H9 (cell line): ENCODE measurements at regions not wholly inside any gene's neighbourhood (a gene's known extent, or its start where the extent isn't known, plus 50 kb on each side); places are given as distances from the start of the nearest gene placed in this dataset.

Source experiments
- DNase-seq: peaks from one replicate; pipeline ENCODE4 v3.0.0-alpha.2; 2017
- H2AFZ ChIP-seq: one replicate; pipeline ENCODE4 v1.6.1; 2013; ENCODE audit warnings: mild to moderate bottlenecking, low read length, control low read depth, moderate library complexity
- H2AK5ac ChIP-seq: 2 replicates; pipeline ENCODE4 v1.6.1; 2013; ENCODE audit warnings: low read length, control low read depth, mixed read lengths; ENCODE audit not compliant: insufficient read length
- H2BK120ac ChIP-seq: one replicate; pipeline ENCODE4 v1.6.1; 2013; ENCODE audit warnings: low read depth, mild to moderate bottlenecking, low read length, control low read depth, inconsistent platforms; ENCODE audit not compliant: poor library complexity, severe bottlenecking
- H2BK12ac ChIP-seq: 2 replicates; pipeline ENCODE4 v1.6.1; 2013; ENCODE audit warnings: low read length, control low read depth, mixed read lengths, low read depth; ENCODE audit not compliant: insufficient read length
- H2BK15ac ChIP-seq: 2 replicates; pipeline ENCODE4 v1.6.1; 2013; ENCODE audit warnings: low read depth, low read length, control low read depth
- H2BK20ac ChIP-seq: one replicate; pipeline ENCODE4 v1.6.1; 2013; ENCODE audit warnings: low read depth, mild to moderate bottlenecking, low read length, control low read depth, inconsistent platforms; ENCODE audit not compliant: poor library complexity, severe bottlenecking
- H2BK5ac ChIP-seq: 2 replicates; pipeline ENCODE4 v1.6.1; 2013; ENCODE audit warnings: low read length, control low read depth, mixed read lengths; ENCODE audit not compliant: insufficient read length
- H3K14ac ChIP-seq: 2 replicates; pipeline ENCODE4 v1.6.1; 2013; ENCODE audit warnings: low read length, control low read depth; ENCODE audit not compliant: insufficient read depth
- H3K18ac ChIP-seq: 2 replicates; pipeline ENCODE4 v1.6.1; 2013; ENCODE audit warnings: low read depth, mild to moderate bottlenecking, mixed read lengths, low read length, control low read depth; ENCODE audit not compliant: insufficient read length
- H3K23ac ChIP-seq: 2 replicates; pipeline ENCODE4 v1.6.1; 2013; ENCODE audit warnings: low read length, control low read depth, mixed read lengths, low read depth; ENCODE audit not compliant: insufficient read length
- H3K23me2 ChIP-seq: 2 replicates; pipeline ENCODE4 v1.6.1; 2013; ENCODE audit warnings: low read depth, mild to moderate bottlenecking, mixed read lengths, low read length, control low read depth; ENCODE audit not compliant: insufficient read length, poor library complexity, severe bottlenecking
- H3K27ac ChIP-seq: 2 replicates; pipeline ENCODE4 v1.5.1; 2013; ENCODE audit warnings: low read length, control low read depth, mixed read lengths, low read depth; ENCODE audit not compliant: insufficient read length
- H3K27me3 ChIP-seq: 2 replicates; pipeline ENCODE4 v1.6.1; 2013; ENCODE audit warnings: low read length, control low read depth, inconsistent platforms; ENCODE audit not compliant: insufficient read depth
- H3K4ac ChIP-seq: 2 replicates; pipeline ENCODE4 v1.6.1; 2013; ENCODE audit warnings: low read depth, mild to moderate bottlenecking, control low read depth, inconsistent platforms, low read length, moderate library complexity
- H3K4me1 ChIP-seq: 2 replicates; pipeline ENCODE4 v1.6.1; 2013; ENCODE audit warnings: low read length, control low read depth, inconsistent platforms; ENCODE audit not compliant: insufficient read depth
- H3K4me2 ChIP-seq: 2 replicates; pipeline ENCODE4 v1.6.1; 2013; ENCODE audit warnings: low read length, control low read depth, mixed read lengths; ENCODE audit not compliant: insufficient read length, insufficient read depth
- H3K56ac ChIP-seq: 2 replicates; pipeline ENCODE4 v1.6.1; 2013; ENCODE audit warnings: low read depth, mild to moderate bottlenecking, mixed read lengths, low read length, control low read depth; ENCODE audit not compliant: insufficient read length
- H3K79me1 ChIP-seq: 2 replicates; pipeline ENCODE4 v1.6.1; 2013; ENCODE audit warnings: low read depth, mild to moderate bottlenecking, moderate library complexity, low read length, control low read depth, inconsistent platforms; ENCODE audit not compliant: insufficient read depth, poor library complexity, severe bottlenecking
- H3K79me2 ChIP-seq: 2 replicates; pipeline ENCODE4 v1.6.1; 2013; ENCODE audit warnings: low read length, control low read depth, inconsistent platforms; ENCODE audit not compliant: insufficient read depth
- H3K9ac ChIP-seq: 2 replicates; pipeline ENCODE4 v1.6.1; 2013; ENCODE audit warnings: low read length, control low read depth, mixed read lengths; ENCODE audit not compliant: insufficient read length; ENCODE audit errors: extremely low read depth
- H3K9me3 ChIP-seq: one replicate; pipeline ENCODE4 v1.6.1; 2013; ENCODE audit warnings: low read depth, low read length, inconsistent platforms; ENCODE audit not compliant: control insufficient read depth
- H3T11ph ChIP-seq: one replicate; pipeline ENCODE4 v1.6.1; 2013; ENCODE audit warnings: mild to moderate bottlenecking, low read length, control low read depth, inconsistent platforms
- H4K20me1 ChIP-seq: one replicate; pipeline ENCODE4 v1.6.1; 2013; ENCODE audit not compliant: control insufficient read depth, insufficient read length, insufficient read depth
- H4K5ac ChIP-seq: 2 replicates; pipeline ENCODE4 v1.6.1; 2013; ENCODE audit warnings: low read depth, mild to moderate bottlenecking, mixed read lengths, low read length, control low read depth; ENCODE audit not compliant: insufficient read length
- H4K8ac ChIP-seq: replicated peaks from 2 replicates; pipeline ENCODE4 v1.6.1; 2013; ENCODE audit warnings: low read length, control low read depth, mixed read lengths, low read depth; ENCODE audit not compliant: insufficient read length
- H4K91ac ChIP-seq: 2 replicates; pipeline ENCODE4 v1.6.1; 2013; ENCODE audit warnings: low read depth, mild to moderate bottlenecking, moderate library complexity, mixed read lengths, low read length, control low read depth; ENCODE audit not compliant: insufficient read length
- H3K27ac Mint-ChIP-seq, 3 experiments: 2 replicates in 2 of 3; 3 replicates in 1 of 3; pipeline ENCODE4 v1.8.0; 2020 to 2021; ENCODE audit warnings: mixed read lengths in 3 of 3, mild to moderate bottlenecking in 1 of 3, moderate library complexity in 1 of 3
- H3K27me3 Mint-ChIP-seq: 2 replicates; pipeline ENCODE4 v1.8.0; 2021; ENCODE audit warnings: low read depth, mild to moderate bottlenecking, moderate library complexity, mixed read lengths
- H3K36me3 Mint-ChIP-seq, 3 experiments: 2 replicates in 2 of 3; 3 replicates in 1 of 3; pipeline ENCODE4 v1.8.0; 2020 to 2021; ENCODE audit warnings: low read depth in 3 of 3, mixed read lengths in 3 of 3; ENCODE audit not compliant: insufficient read depth in 1 of 3
- H3K4me1 Mint-ChIP-seq, 2 experiments: 2 replicates each; pipeline ENCODE4 v1.8.0; 2020; ENCODE audit warnings: mixed read lengths in 2 of 2
- H3K4me3 Mint-ChIP-seq, 2 experiments: 2 replicates in 1 of 2; 3 replicates in 1 of 2; pipeline ENCODE4 v1.8.0; 2020 to 2021; ENCODE audit warnings: mild to moderate bottlenecking in 2 of 2, mixed read lengths in 2 of 2, moderate library complexity in 1 of 2
- H3K9me3 Mint-ChIP-seq, 2 experiments: 2 replicates in 1 of 2; 3 replicates in 1 of 2; pipeline ENCODE4 v1.8.0; 2020; ENCODE audit warnings: mild to moderate bottlenecking in 2 of 2, mixed read lengths in 2 of 2, moderate library complexity in 1 of 2
- CTCF ChIP-seq: fragments of 200-600 bp; sonication (generic); conservative IDR thresholded peaks from 3 replicates; pipeline ENCODE4 v1.8.0; 2021; ENCODE audit warnings: antibody characterized with exemption, mild to moderate bottlenecking
- whole genome bisulfite sequencing: extraction: QIAGEN DNeasy Blood & Tissue Kit; methylation state at CpG from one replicate; pipeline ENCODE4 v1.1.7; 2013; ENCODE audit warnings: missing lambda C conversion rate, low lambda C conversion rate, mixed read lengths; ENCODE audit not compliant: insufficient read length; ENCODE audit errors: extremely low coverage; 5-methylcytosine and 5-hydroxymethylcytosine counted together

- no peak overlapping the region for H3K4me2 ChIP-seq
- no peak overlapping the region for H2BK5ac ChIP-seq
- no peaks in the 10 kb centered on the region for H3K9me3 ChIP-seq
- no peak overlapping the region for H4K8ac ChIP-seq
- H3K36me3 Mint-ChIP-seq = peaks cover 0 to 5% (median 0%) of the 10 kb centered on the region in 3 experiments; a peak in 1 of 7 replicates
- H3K4me3 Mint-ChIP-seq = no peak overlapping the region
- no peak overlapping the region; a peak in 1 of 7 replicates for H3K27ac Mint-ChIP-seq
- H3K18ac ChIP-seq = no peak overlapping the region
- no peaks in the 10 kb centered on the region for H3K23me2 ChIP-seq
- H3K27me3 ChIP-seq = no peaks in the 10 kb centered on the region
- no peak overlapping the region for H3K4ac ChIP-seq
- H2BK12ac ChIP-seq = no peak overlapping the region
- TF ChIP-seq CTCF = no peak
- H3K56ac ChIP-seq = no peak overlapping the region
- no peak overlapping the region for H3K14ac ChIP-seq
- no peak overlapping the region for H2BK120ac ChIP-seq
- no peak overlapping the region for H4K5ac ChIP-seq
- no peak overlapping the region for H3T11ph ChIP-seq
- H3K23ac ChIP-seq = no peak overlapping the region
- WGBS = no CpG with 5 or more reads among the region's 5 CpGs
- no peaks in the 10 kb centered on the region for H3K79me1 ChIP-seq
- no peaks in the 10 kb centered on the region for H3K27me3 Mint-ChIP-seq
- H3K79me2 ChIP-seq = no peaks in the 10 kb centered on the region
- no peak overlapping the region for H3K9ac ChIP-seq
- no peak overlapping the region for H2AK5ac ChIP-seq
- H3K4me1 Mint-ChIP-seq = peaks cover 7 to 8% of the 10 kb centered on the region in 2 experiments
- H4K20me1 ChIP-seq = no peaks in the 10 kb centered on the region
- H3K9me3 Mint-ChIP-seq = peaks cover 0 to 2% of the 10 kb centered on the region in 2 experiments; a peak in 3 of 5 replicates
- H4K91ac ChIP-seq = no peak overlapping the region
- H2BK15ac ChIP-seq = no peak overlapping the region
- no peak overlapping the region for H3K27ac ChIP-seq
- no peak overlapping the region for H2BK20ac ChIP-seq
- H3K4me1 ChIP-seq = no peaks in the 10 kb centered on the region
- no peak overlapping the region for H2AFZ ChIP-seq
- DNase-seq = no peak
Measured at GRCh38 chr18:75694292-75694691, 266.8 kb upstream of the SMIM21 start.
